SK-MEL-5 (cell line): ENCODE measurements at regions not wholly inside any gene's neighbourhood (a gene's known extent, or its start where the extent isn't known, plus 50 kb on each side); places are given as distances from the start of the nearest gene placed in this dataset.
"Not testable (repeated sequence)": the region's sequence is repeated elsewhere in the genome, so short reads cannot be mapped to it uniquely, and the experiment has no call there.

Source experiments
- DNase-seq: peaks from one replicate; pipeline ENCODE4 v3.0.0-alpha.2; 2016; ENCODE audit warnings: low read depth, low spot score
- in situ Hi-C: cut with HindIII; loops from 2 replicates; pipeline ENCODE4 v1.10.0; 2016; ENCODE audit warnings: low sequenced_read_pairs, high pct_unique_total_duplicates, low pct_unique_long_range_greater_than_20kb

GRCh38 chr1:98172578-98172977 lies 251.7 kb upstream of the DPYD start:
- in situ Hi-C loops: no loop called here
- no peak for DNase-seq

GRCh38 chr1:98172022-98172421 lies 251.2 kb upstream of the DPYD start:
- no peak for DNase-seq
- in situ Hi-C loops: no loop called here

DNA sequence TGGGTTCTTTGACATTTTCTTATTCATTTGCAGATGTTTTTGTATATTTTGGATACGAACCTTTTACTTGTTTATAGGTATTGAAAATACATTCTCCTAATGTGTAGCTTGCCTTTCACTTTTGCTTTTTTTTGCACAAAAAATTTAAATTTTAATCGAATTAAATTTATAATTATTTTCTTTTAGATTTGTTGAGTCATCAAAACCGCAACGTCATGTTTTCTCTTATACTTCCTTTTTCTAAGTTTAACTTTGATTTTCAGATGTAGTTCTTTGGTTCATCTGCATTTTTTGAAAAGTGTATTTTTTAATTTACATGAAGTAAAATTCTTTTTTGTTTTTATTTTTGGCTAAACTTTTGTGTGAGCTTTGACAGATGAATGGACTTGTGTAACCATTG lies 243.7 kb upstream of the DPYD start:
- in situ Hi-C loops: no loop called here
- no peak for DNase-seq

- in situ Hi-C loops: no loop called here
- no peak for DNase-seq
Observed at GRCh38 chr1:98157524-98158313, 236.9 kb upstream of the DPYD start.

DNA sequence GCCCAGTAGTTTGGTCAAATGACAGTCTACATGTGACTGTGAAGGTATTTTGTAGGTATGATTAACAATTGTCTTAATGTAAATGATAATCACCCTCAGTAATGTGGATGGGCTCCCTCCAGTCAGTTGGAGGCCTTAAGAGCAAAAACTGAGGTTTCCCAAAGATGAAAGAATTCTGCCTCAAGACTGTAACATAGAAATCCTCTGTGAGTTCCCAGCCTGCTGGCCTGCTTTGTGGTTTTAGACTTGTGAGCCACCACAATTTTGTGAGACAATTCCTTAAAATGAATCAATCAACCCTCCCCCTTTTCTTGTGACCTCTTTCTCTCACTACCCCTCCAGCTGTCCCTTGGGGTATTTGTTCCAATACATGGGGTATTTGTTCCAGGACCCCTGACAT lies 226.4 kb upstream of the DPYD start:
- in situ Hi-C loops: no loop called here
- no peak for DNase-seq

GRCh38 chr1:98145655-98146054 lies 224.8 kb upstream of the DPYD start:
- in situ Hi-C loops: no loop called here
- DNase-seq: no peak

- in situ Hi-C loops: no loop called here
- no peak for DNase-seq
Observed at GRCh38 chr1:98143403-98143802, 222.6 kb upstream of the DPYD start.

GRCh38 chr1:98133131-98133530 lies 212.3 kb upstream of the DPYD start:
- in situ Hi-C loops: no loop called here
- no peak for DNase-seq

DNA sequence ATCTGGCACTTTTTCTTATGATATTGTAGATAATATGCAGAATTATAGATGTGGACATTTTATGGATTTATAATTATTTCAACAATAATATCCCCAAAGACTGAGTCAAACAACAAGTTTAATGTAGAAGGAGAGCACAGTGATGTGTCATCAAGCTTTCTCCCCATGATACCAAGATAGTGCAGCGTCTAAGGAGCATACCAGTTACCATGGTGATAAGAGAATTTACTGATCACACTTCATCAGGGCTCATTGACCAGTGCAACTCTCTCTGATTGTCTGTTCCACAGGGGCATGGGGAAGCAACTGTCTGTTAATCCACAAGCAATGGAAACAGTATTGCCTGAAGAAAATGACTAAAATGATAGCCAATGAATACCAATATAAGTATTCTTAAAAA lies 209.6 kb upstream of the DPYD start:
- in situ Hi-C loops: no loop called here
- DNase-seq: no peak

GRCh38 chr1:98129491-98129890 lies 208.7 kb upstream of the DPYD start:
- in situ Hi-C loops: no loop called here
- DNase-seq: no peak

GRCh38 chr1:98126740-98127139 lies 205.9 kb upstream of the DPYD start:
- DNase-seq: no peak
- in situ Hi-C loops: no loop called here

- in situ Hi-C loops: no loop called here
- no peak for DNase-seq
Observed at GRCh38 chr1:98121646-98122045, 200.8 kb upstream of the DPYD start.

DNA sequence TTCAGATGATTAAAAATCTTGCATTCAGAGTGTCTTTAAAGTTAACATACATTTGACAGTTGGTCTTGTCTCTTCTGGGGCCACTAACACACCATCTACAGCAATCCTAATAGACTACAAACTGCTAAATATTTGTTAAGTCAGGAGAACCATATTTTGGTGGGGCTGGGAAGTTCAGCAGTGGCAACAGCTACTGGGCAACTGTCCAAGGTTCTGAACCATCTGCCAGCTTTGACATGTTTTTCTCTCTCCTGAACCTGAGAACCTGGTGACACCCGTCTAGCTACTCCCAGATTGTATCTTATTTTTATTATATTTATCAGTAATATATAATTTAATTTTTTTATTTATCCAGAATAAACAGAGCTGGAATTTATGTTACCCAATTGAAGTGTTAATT lies 199.0 kb upstream of the DPYD start:
- in situ Hi-C loops: no loop called here
- no peak for DNase-seq

DNA sequence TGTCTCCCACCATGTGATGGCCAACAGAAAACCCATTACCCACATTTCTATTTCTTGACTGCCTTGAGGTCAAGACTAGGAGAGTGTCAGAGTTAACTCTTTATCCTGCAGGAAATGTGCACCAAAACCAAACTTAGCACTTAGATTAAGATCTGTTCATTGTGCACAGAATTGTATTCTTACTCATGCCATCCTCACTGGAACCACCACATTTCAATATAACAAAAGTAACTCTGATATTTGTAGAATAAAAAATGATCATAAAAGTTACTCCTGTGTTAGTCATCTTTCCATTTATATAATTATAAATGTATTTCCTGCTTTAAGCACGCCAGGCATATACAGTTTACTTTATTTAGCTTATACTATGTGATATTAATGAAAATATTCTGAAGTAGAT lies 193.0 kb upstream of the DPYD start:
- DNase-seq: no peak
- in situ Hi-C loops: no loop called here

- no peak for DNase-seq
- in situ Hi-C loops: no loop called here
Observed at GRCh38 chr1:98112626-98113025, 191.8 kb upstream of the DPYD start.

DNA sequence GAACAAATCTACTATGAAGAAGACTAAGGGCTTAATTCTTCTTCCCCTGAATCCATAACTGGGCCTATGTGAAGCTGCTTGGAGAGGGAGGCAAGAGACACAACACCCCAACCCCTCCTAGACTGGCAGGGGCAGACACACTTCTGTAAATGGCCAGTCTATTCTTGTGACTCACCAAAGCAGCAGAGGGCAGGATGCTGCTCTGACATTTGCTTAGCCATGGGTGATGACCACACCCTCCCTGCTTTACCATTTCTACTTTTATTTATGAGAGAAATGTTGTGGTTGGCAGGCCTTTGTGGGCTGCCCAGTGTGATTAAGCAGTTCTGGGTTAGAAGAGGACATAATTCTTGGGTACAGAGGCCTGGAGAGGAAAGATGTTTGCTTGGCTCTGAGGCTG lies 189.8 kb upstream of the DPYD start:
- in situ Hi-C loops: no loop called here
- DNase-seq: no peak

- DNase-seq, in situ Hi-C loops: not testable (repeated sequence)
Observed at GRCh38 chr1:98108378-98108777, 187.5 kb upstream of the DPYD start.

DNA sequence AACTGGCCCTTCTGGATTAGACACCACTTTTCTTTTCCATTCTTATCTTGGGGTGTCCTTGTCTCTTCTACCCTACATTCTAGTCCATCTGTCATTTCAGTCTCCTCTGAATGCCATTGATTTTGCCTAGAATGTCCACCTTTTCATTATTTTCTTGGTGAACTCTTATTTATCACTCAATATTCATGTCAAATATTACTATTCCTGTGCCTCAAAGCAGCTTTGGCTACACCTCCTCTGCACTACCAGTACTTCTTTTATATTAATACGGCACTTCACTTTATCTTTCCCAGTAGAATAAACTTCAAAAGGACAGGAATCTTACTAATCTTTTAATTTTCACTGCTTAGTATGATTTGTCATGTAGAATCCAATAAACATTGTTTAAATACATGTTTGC lies 186.4 kb upstream of the DPYD start:
- in situ Hi-C loops: no loop called here

GRCh38 chr1:98104289-98104688 lies 183.5 kb upstream of the DPYD start:
- in situ Hi-C loops: no loop called here
- no peak for DNase-seq

More for the DNA sequence above, 186.4 kb upstream of the DPYD start:
- no peak for DNase-seq
